Calu3 (cell line): ENCODE measurements at regions not wholly inside any gene's neighbourhood (a gene's known extent, or its start where the extent isn't known, plus 50 kb on each side); places are given as distances from the start of the nearest gene placed in this dataset.

Source experiments
- BruUV-seq: library from RNA; stranded (reverse); fragments of 400-500 nt; replicated peaks from 2 replicates; lab custom pipeline; 2021; lab: Mats Ljungman, UMichigan
- CTCF ChIA-PET: fragments of 300-600 bp; sonication (Branson Sonifier 250); formaldehyde crosslinking; loops from one replicate; lab custom pipeline; 2022; ENCODE audit warnings: antibody characterized with exemption; lab: Charles Lee
- DNase-seq: peaks from one replicate; pipeline ENCODE4 v3.0.0; 2022
- H3K27ac Mint-ChIP-seq: one replicate; pipeline ENCODE4 v1.8.0; 2022; ENCODE audit warnings: mixed read lengths; ENCODE audit not compliant: unreplicated experiment
- H3K27me3 Mint-ChIP-seq: one replicate; pipeline ENCODE4 v1.8.0; 2022; ENCODE audit warnings: mixed read lengths; ENCODE audit not compliant: unreplicated experiment
- H3K36me3 Mint-ChIP-seq: one replicate; pipeline ENCODE4 v1.8.0; 2022; ENCODE audit warnings: mild to moderate bottlenecking, moderate library complexity, mixed read lengths; ENCODE audit not compliant: insufficient read depth, unreplicated experiment
- H3K4me1 Mint-ChIP-seq: one replicate; pipeline ENCODE4 v1.8.0; 2022; ENCODE audit warnings: mild to moderate bottlenecking, low read depth, mixed read lengths; ENCODE audit not compliant: unreplicated experiment
- H3K4me3 Mint-ChIP-seq: one replicate; pipeline ENCODE4 v1.8.0; 2022; ENCODE audit warnings: mild to moderate bottlenecking, low read depth, moderate library complexity, mixed read lengths; ENCODE audit not compliant: unreplicated experiment
- H3K9me3 Mint-ChIP-seq: one replicate; pipeline ENCODE4 v1.8.0; 2022; ENCODE audit warnings: low read depth, mixed read lengths; ENCODE audit not compliant: unreplicated experiment
- intact Hi-C: fragments of 100-400 bp; cut with micrococcal nuclease; formaldehyde crosslinking; loops from one replicate; pipeline ENCODE4 v1.10.0; 2022; ENCODE audit not compliant: unreplicated experiment
- TF ChIP-seq, protein P1 (sequence below): fragments of 200-600 bp; IDR thresholded peaks from one replicate; pipeline ENCODE4 v1.8.0; 2022; ENCODE audit warnings: antibody characterized with exemption; ENCODE audit not compliant: unreplicated experiment

GRCh38 chr2:122562775-122563174, 807.3 kb downstream of the TSN start:
- no TSS peak for BruUV-seq
- no peaks in the 10 kb centered on the region for H3K27me3 Mint-ChIP-seq
- no peak overlapping the region for H3K4me3 Mint-ChIP-seq

GRCh38 chr2:122563781-122564180, 808.3 kb downstream of the TSN start:
- intact Hi-C loops = no loop called here
- CTCF ChIA-PET = no interaction called here
- BruUV-seq = no TSS peak
- Mint-ChIP-seq H3K36me3 (no peaks in the 10 kb centered on the region), H3K27ac (no peak overlapping the region), H3K27me3 (no peaks in the 10 kb centered on the region), H3K4me1 (no peaks in the 10 kb centered on the region), H3K9me3 (no peaks in the 10 kb centered on the region), H3K4me3 (no peak overlapping the region)
- DNase-seq = no peak
- TF ChIP-seq, protein P1, sequence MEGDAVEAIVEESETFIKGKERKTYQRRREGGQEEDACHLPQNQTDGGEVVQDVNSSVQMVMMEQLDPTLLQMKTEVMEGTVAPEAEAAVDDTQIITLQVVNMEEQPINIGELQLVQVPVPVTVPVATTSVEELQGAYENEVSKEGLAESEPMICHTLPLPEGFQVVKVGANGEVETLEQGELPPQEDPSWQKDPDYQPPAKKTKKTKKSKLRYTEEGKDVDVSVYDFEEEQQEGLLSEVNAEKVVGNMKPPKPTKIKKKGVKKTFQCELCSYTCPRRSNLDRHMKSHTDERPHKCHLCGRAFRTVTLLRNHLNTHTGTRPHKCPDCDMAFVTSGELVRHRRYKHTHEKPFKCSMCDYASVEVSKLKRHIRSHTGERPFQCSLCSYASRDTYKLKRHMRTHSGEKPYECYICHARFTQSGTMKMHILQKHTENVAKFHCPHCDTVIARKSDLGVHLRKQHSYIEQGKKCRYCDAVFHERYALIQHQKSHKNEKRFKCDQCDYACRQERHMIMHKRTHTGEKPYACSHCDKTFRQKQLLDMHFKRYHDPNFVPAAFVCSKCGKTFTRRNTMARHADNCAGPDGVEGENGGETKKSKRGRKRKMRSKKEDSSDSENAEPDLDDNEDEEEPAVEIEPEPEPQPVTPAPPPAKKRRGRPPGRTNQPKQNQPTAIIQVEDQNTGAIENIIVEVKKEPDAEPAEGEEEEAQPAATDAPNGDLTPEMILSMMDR = no peak

More at GRCh38 chr2:122562775-122563174, 807.3 kb downstream of the TSN start:
- TF ChIP-seq, protein P1 = no peak
- H3K9me3 Mint-ChIP-seq = no peaks in the 10 kb centered on the region
- intact Hi-C loops = no loop called here
- DNase-seq = no peak
- CTCF ChIA-PET = no interaction called here
- H3K36me3 Mint-ChIP-seq = no peaks in the 10 kb centered on the region
- H3K4me1 Mint-ChIP-seq = no peaks in the 10 kb centered on the region
- H3K27ac Mint-ChIP-seq = no peak overlapping the region

GRCh38 chr2:122564843-122565242, 809.4 kb downstream of the TSN start:
- Mint-ChIP-seq H3K4me1 (no peaks in the 10 kb centered on the region), H3K9me3 (no peaks in the 10 kb centered on the region), H3K4me3 (no peak overlapping the region), H3K27me3 (no peaks in the 10 kb centered on the region), H3K27ac (no peak overlapping the region), H3K36me3 (no peaks in the 10 kb centered on the region)
- TF ChIP-seq, protein P1 = no peak
- DNase-seq = no peak
- intact Hi-C loops = no loop called here
- no TSS peak for BruUV-seq
- CTCF ChIA-PET = no interaction called here

DNA sequence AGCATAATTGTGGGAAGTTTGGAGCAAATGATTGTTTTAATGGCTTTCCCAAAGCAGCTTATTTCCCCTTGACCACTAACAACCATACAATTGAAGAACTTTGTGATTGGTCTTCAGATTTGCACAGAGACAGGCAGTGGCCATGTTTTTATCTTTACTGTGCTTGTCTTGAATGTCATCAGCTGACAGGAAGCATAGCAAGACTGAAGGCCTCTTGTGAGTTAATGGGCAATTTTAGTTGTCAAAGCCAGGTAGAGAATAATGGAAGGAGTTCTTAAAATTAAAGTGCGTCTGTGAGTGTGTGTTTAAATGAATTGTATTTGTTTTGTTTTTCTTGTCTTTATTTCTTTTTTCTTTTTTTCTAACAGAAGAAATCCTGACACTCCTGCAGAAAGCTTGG, 809.9 kb downstream of the TSN start:
- Mint-ChIP-seq H3K9me3 (peaks cover 2% of the 10 kb centered on the region), H3K4me1 (no peaks in the 10 kb centered on the region), H3K27me3 (no peaks in the 10 kb centered on the region), H3K27ac (no peak overlapping the region), H3K36me3 (no peaks in the 10 kb centered on the region), H3K4me3 (no peak overlapping the region)
- intact Hi-C loops = no loop called here
- DNase-seq = no peak
- TF ChIP-seq, protein P1 = no peak
- BruUV-seq = no TSS peak
- CTCF ChIA-PET = no interaction called here
